Hematopoietic multipotent progenitor cell treated with erythropoietin and hydrocortisone succinate and interleukin-3 and kit ligand, for 17 days (in vitro differentiated cells): ENCODE measurements at regions not wholly inside any gene's neighbourhood (a gene's known extent, or its start where the extent isn't known, plus 50 kb on each side); places are given as distances from the start of the nearest gene placed in this dataset.

Experiments used
- DNase-seq: peaks from one replicate; pipeline ENCODE4 v3.0.0-alpha.2; 2015; ENCODE audit warnings: low spot score

- DNase-seq, result no peak
These were observed 727.1 kb upstream of the GRAMD2B start for GRCh38 chr5:125695996-125696655.

DNA sequence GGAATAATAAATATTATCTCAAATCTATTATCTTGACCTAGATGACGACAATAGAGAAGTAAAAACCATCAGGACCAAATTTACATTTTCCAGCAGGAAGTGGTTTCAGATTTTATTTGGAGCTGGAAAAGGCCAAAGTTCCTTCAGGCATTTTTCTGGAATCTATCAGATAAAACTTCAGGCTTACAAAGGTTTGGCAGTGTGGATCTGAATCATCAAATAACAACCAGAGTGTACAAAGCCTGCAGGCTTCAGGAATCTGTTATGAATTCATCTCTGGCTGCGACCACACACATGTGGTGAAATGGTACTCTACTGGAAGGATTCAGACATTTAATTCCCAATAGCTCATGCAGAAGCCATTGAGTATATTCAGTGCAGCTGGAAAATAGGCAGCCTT is 726.4 kb upstream of the GRAMD2B start:
- no peak for DNase-seq

DNA sequence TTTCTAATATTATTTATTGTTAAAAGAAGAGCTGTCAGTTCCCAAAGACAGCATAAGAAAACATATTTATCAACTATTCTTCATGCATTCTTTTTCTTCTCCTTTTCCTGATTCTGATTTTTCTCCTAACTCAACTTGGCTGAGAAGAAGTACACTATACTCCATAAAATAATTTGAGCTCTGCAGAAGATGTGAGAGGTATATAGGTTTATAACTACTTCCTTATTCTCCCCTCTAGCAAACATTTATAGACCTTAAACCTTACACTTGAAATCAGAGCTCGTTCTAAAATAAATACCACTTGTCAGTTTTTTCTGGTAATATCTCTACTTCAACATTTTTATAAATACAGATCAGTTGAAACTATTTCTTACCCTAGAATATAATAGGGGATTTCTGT is 724.8 kb upstream of the GRAMD2B start:
- DNase-seq, result no peak

GRCh38 chr5:125699860-125700259 is 723.3 kb upstream of the GRAMD2B start:
- no peak for DNase-seq

DNA sequence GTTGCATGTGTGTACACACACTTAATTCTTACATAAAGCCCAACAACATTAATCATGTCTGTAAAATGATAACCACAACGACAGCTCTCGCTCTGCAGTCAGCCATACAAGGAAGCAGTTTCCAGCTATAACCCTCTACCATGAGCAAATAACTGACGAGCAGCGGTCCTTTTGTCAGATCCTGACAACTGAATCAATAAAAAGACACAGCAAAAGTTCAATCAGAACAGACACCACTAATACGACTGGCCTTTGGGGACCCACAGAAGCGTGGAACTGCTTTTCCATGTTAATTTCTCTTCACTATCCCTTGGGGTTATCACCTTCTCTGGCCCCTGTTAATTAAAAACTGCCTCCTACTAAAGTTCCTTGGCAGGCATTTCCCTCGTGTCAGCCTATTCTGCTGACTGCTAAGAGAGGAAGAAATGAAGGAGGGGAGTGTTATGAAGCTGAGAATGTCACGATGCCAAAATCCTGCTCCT is 722.8 kb upstream of the GRAMD2B start:
- DNase-seq, result no peak

- DNase-seq, result no peak
These were observed 719.6 kb upstream of the GRAMD2B start for GRCh38 chr5:125703616-125704015.

DNA sequence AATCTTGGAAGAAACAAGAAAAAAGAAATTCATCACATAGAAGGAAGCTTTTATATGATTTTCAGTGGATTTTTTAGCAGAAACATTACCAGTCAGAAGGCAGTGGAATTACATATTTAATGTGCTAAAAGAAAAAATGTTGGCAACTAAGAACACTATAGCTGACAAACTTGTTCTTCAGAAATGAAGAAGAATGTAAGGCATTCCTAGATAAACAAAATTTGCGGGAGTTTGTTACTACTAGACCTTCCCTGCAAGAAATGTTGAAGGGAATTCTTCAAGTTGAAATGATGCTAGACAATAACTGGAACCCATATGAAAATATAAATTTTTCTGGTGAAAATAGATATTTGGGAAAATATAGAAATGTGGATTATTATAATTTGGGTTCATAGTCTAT is 718.3 kb upstream of the GRAMD2B start:
- no peak for DNase-seq

DNA sequence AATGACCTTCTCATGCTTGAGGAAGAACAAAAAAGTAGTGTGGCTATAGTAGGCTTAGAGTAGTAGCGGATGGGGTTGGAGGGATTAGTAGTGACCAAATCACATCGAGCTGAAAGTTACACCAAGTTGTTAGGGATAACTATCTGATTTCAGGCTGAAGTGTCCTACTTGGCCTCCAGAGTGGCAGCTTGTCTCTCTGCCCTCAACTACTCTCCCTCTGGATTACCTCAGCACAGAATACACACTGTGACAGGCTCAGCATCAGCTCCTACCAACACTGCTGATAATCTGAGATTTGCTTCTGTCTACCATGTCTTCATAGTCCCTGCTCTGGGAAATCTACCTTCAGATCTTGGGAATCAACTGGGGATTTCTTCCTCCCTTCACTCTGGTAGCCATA is 714.6 kb upstream of the GRAMD2B start:
- DNase-seq, result no peak

DNA sequence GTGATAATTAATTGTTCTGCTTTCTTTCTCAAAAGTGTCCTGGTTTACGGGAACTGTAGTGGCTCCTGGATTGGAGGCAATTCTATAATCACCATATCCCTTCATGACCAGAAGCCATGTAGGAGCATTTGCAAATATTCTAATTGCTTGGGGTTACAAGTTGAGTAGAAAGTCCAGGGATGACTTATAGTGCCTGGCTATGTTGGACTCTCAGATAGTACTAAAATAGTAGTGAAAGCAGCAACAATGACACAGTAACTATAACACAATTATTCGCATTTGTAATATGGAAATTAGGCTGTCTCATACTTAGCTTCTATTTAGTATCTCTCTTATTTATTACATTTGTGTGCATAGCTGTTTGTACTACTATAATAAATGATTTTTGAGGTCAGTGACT is 712.5 kb upstream of the GRAMD2B start:
- DNase-seq, result no peak

GRCh38 chr5:125712397-125712796 is 710.8 kb upstream of the GRAMD2B start:
- no peak for DNase-seq

DNA sequence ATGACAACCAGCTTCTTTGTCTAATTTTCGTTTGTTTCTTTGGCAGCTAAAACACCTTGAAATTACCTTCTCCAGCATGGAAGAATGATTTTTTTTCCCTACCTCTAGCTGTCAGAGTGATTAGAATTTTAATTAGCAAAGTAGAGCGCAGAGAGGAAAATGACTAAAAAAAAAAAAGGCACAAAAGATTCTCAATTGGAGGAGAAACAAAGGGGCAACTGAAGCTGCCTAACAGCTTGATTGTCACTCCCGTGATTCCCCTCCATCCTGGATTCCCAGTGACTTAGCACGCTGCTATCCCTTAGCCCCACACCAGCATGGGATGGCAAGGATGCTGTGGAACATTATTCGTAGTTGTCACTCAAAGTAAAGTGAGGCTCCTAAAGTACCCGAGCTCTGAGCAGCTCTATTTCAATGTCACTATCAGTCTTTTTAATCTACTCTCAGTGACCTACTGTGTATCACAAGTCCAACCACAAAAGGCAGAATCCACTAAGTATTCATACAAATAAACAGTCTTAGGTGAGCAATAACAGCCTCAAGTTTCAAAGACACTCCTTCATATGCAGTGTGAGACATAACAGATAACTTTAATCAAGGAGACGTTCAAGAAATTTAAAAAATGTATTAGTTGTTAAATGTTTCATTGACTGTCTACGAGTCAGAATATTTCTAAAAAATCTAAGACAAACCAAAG is 710.0 kb upstream of the GRAMD2B start:
- no peak for DNase-seq

DNA sequence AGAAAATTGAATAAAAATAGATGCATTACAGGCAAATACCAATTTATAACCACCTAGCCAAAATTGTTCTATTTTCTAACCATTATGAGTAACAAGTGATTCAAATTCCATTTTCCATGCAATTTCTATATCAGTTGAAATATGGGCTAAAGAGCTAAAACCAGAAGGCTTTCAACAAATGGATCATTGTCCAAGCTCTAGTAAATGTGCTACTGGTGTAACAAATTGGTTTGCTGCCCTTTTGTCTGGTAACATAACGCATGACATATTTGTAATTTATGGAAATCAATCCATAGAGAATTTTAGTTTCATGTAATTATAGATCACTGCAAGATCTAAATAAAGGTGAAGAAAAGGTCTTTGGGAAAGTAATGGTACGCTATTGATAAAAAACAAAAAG is 708.0 kb upstream of the GRAMD2B start:
- no peak for DNase-seq

- DNase-seq, result no peak
These were observed 706.0 kb upstream of the GRAMD2B start for GRCh38 chr5:125717209-125717608.

DNA sequence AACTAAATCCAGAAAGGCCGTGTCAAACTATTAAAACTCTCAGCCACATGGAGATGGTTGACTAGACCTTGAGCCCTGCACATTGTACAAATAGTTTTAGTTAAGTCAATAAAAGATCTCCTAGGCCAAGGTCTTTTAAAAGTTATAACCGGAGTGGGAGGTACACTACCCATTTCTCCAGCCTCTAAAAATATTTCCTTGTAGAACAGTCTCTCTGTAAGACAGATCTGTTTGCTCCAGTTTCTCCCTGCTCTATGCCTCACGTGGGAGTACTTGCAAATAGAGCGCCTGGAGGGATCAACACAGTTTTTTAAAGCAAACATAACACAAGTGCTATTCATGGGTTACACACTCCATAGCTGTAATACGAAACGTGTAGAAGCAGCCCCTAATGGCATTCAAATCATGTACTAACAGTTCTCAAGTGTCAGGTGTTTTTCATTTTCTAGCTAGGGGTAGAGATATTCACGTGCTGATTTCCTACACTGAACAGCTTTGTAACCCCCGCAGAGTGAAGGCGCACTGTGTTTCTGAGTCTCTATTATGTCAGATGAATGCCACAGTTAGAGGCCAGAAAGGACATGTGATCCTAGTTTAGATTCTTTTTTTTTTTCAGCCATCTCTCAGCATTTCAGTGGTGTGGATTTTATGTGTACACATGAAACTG is 703.4 kb upstream of the GRAMD2B start:
- no peak for DNase-seq

DNA sequence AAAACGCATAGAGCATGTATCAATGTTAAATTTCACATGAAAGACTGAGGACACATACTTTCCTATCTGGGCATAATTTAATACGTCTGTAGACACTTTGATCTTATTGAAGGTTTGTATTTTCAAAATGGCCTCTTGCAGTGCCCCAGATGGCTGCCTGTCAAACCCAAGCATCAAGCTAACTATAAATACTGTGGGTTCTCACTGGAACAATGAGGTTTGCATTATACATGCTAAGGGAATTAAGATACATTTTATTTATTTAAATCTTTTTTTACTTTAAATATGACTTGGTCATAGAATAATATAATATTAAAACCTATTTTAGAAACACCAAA is 702.9 kb upstream of the GRAMD2B start:
- no peak for DNase-seq

- DNase-seq, result no peak
These were observed 702.5 kb upstream of the GRAMD2B start for GRCh38 chr5:125720721-125721120.

GRCh38 chr5:125722550-125722949 is 700.7 kb upstream of the GRAMD2B start:
- no peak for DNase-seq

DNA sequence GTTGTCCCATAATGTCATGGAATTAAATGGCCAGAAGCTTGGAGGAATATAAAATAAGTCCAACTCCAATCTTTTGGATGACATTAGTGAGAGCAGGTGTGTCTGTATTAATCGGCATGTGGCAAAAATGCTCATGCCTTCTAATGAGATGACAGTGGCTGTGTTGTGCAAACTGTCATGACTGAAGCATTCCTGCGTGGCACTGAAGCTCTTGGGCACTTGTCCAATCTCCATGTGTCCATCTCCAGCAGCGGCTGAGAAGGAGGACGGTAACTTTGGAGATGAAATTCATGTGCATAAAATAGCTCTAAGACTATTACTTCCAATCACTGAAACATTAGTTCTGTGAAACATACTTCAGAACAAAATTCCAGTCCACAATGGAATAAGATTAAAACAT is 697.5 kb upstream of the GRAMD2B start:
- DNase-seq, result no peak

DNA sequence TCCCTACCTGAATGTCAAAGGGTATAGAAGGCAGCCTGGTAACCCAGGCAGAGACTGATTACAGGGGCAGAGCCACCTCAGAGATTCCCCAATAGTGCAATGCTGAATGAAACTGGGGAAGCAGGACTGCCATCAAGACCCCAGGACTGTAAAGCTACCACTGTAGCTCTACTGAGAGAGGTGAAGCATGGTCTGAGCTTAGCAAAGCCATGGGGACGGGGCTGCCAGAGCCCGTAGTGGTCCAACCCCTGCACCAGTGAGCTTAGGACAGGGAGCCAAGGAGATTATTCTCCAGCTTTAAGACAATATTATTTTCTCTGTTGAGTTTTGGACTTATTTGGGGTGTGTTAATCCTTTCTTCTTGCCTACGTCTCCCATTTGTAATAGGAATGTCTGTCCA is 679.3 kb upstream of the GRAMD2B start:
- no peak for DNase-seq

DNA sequence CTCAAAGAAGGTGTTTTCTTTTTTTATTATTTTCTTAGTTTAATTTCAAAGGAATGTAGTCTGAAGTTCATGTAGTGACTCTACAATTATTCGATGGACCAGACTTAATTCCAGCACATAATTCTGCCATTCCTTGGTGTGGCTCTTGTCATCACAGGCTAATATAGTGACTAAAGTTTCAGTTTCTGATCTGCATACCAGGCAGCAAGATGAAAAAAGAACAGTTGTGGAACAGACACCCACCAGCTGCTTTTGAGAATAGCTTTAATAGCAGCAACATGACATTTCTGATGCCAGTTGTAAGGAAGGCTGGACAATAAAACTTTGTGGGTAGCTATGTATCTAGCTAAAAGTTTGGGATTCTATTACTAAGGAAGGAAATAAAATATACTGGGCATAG is 676.3 kb upstream of the GRAMD2B start:
- no peak for DNase-seq

- DNase-seq, result no peak
These were observed 672.9 kb upstream of the GRAMD2B start for GRCh38 chr5:125750147-125750860.

- no peak for DNase-seq
These were observed 672.4 kb upstream of the GRAMD2B start for GRCh38 chr5:125750861-125751186.

GRCh38 chr5:125756456-125756855 is 666.8 kb upstream of the GRAMD2B start:
- no peak for DNase-seq
